Urinary bladder (tissue), 4 donors: ENCODE measurements at regions not wholly inside any gene's neighbourhood (a gene's known extent, or its start where the extent isn't known, plus 50 kb on each side); places are given as distances from the start of the nearest gene placed in this dataset. TPM values are rescaled to one million over a fixed set of nuclear protein-coding genes. Genes with fewer than 3 reads are reported as not detected.

ENCODE experiments used
- DNase-seq: peaks from one replicate; pipeline ENCODE4 v3.0.0-alpha.2; 2015; ENCODE audit errors: extremely low spot score
- H3K27ac ChIP-seq: one replicate; pipeline ENCODE4 v1.5.1; 2013; ENCODE audit warnings: low read depth, mild to moderate bottlenecking, moderate library complexity
- H3K36me3 ChIP-seq: one replicate; pipeline ENCODE4 v1.6.1; 2013; ENCODE audit warnings: mild to moderate bottlenecking, moderate library complexity; ENCODE audit not compliant: insufficient read depth
- H3K4me1 ChIP-seq: one replicate; pipeline ENCODE4 v1.6.1; 2013; ENCODE audit warnings: mild to moderate bottlenecking, moderate library complexity; ENCODE audit not compliant: insufficient read depth
- H3K4me3 ChIP-seq: one replicate; pipeline ENCODE4 v1.5.1; 2013; ENCODE audit warnings: low read depth, low read length
- WGBS: extraction: QIAGEN DNeasy Blood & Tissue Kit; methylation state at CpG from one replicate; pipeline ENCODE4 v1.1.7; 2013; 5-methylcytosine and 5-hydroxymethylcytosine counted together
- small RNA-seq: library from RNA; depleted of rRNA; stranded (forward); fragments of <200 nt; gene quantifications from one replicate; pipeline ENCODE3, GENCODE V24; 2014
- donor health status: healthy with polysubstance abuse.
- donor health status: healthy.

DNA sequence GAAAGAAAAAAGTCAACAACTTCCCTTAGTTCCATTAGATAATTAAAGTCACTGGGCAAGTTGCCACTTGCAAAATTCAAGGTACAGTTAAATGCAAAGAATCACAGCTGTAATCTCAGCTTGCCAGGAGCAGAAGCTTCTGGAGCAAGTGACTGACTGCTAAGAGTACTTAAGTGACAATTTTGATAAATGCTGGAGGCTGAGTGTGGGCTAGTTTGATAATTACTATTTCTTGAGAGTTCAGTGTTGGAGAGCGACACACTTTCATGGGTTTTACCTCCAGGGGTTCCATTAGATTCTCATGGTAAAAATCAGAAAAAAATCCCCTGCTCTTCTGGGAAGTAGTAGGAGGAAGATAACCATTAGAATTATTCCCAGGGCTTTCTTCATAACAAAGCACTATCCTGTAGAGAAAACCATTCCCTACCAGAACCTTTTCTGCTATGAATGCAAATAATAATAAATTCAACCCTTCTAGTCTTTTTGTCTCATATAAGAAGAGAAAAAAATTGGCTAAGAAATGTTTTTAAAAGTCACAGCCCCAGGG lies 486.3 kb downstream of the POM121L12 start:
- H3K4me1 ChIP-seq, result no peaks in the 10 kb centered on the region
- H3K36me3 ChIP-seq, result no peaks in the 10 kb centered on the region
- no peak overlapping the region for H3K4me3 ChIP-seq
- H3K27ac ChIP-seq, result no peak overlapping the region
- 94% methylated on average over 1 of the region's 1 CpG for WGBS
- no peak for DNase-seq

DNA sequence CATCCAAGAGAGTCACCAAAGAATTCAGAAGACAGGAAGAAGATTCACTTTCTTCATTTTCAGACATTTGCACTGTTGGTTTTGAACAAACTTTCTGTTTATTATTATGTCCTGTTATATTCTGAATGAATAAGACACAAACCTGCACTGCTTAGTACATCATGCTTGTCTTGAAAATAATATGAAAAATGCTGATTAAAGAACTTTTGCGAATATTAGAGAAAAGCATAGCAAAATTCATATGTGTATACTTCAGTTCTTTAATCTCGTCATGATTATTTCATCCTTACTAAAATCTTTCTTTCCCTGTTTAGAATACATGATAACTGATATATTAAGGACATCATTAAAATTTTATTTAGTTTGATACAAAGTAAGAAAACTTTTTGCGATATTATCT lies 504.1 kb downstream of the POM121L12 start:
- H3K27ac ChIP-seq, result no peak overlapping the region
- no peaks in the 10 kb centered on the region for H3K4me1 ChIP-seq
- 92% methylated on average over 3 of the region's 3 CpGs for WGBS
- DNase-seq, result no peak
- no peaks in the 10 kb centered on the region for H3K36me3 ChIP-seq
- no peak overlapping the region for H3K4me3 ChIP-seq

DNA sequence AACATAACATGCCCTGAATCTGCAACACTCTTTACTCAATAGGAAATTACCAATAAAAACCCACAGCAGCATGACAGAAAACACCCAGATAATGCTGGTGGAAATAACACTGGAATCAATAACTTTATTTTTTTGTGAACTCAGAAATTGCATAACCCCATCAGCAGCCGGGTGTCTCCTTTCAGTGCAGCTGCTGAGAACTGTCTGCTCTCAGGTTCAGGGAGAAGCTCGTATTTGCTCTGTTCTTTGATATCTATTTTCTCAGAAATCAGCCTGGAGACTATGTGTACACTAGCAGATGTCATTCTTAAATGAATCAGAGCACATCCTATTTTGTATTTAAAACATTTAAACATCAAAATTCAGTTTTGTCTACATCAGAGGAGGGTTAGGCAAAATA lies 506.0 kb downstream of the POM121L12 start:
- Histone ChIP-seq H3K36me3 (no peaks in the 10 kb centered on the region), H3K4me3 (no peak overlapping the region), H3K4me1 (no peaks in the 10 kb centered on the region), H3K27ac (no peak overlapping the region)
- WGBS, result 34% methylated on average over 2 of the region's 2 CpGs
- DNase-seq, result no peak

DNA sequence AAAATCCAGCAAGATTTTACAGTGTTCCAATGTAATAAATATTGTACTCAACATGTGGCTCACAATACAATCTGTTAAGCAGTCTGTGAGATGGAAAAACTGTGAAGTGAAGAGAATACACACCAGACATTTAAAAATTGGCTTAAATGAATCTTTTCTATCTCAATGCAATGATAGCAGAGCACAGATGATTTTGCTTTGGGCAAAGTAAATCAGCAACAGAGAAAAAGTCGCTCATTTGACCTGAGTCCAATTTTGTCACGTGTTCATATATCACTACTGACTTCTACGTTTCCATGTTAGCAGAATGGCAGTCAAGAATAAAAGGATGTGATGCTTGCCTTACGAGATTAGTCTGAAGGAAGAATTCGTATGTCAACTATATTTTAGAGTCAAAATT lies 506.7 kb downstream of the POM121L12 start:
- H3K27ac ChIP-seq, result no peak overlapping the region
- DNase-seq, result no peak
- H3K4me1 ChIP-seq, result no peaks in the 10 kb centered on the region
- no peaks in the 10 kb centered on the region for H3K36me3 ChIP-seq
- no peak overlapping the region for H3K4me3 ChIP-seq
- 61% methylated on average over 5 of the region's 5 CpGs for WGBS

Small RNA genes in the stretch of these regions (small RNA-seq; reads per million reads assigned to genes)
- not detected for gene RN7SKP218
- 0.12 reads per million for gene RNU1-14P
